ENCODE measurements at regions not wholly inside any gene's neighbourhood (a gene's known extent, or its start where the extent isn't known, plus 50 kb on each side); places are given as distances from the start of the nearest gene placed in this dataset.

GRCh38 chr3:151976211-151977050, 103.0 kb downstream of the SUCNR1 start:
- TF ChIP-seq CTCF (IDR thresholded peaks at IDR 0.05) (no peak), POLR2A (IDR thresholded peaks at IDR 0.05) (no peak)
